Keratinocyte (primary cell): ENCODE measurements at regions not wholly inside any gene's neighbourhood (a gene's known extent, or its start where the extent isn't known, plus 50 kb on each side); places are given as distances from the start of the nearest gene placed in this dataset.

Source experiments
- DNase-seq: peaks from one replicate; pipeline ENCODE4 v3.0.0-alpha.2; 2011; ENCODE audit warnings: low read depth, missing footprints, low spot score
- FAIRE-seq: peaks from 2 replicates; lab custom pipeline; 2011; peaks lifted over from hg19 to GRCh38; lab: Jason Lieb, UNC
- H2AFZ ChIP-seq: 2 replicates; pipeline ENCODE4 v1.6.0; 2012; ENCODE audit warnings: low read length, control low read depth, inconsistent platforms; ENCODE audit not compliant: control insufficient read depth
- H3K27ac ChIP-seq: 2 replicates; pipeline ENCODE4 v1.5.1; 2011; ENCODE audit warnings: low read length; ENCODE audit not compliant: control insufficient read depth, insufficient read depth
- H3K27me3 ChIP-seq: 3 replicates; pipeline ENCODE4 v1.6.0; 2011; ENCODE audit warnings: low read length; ENCODE audit not compliant: control insufficient read depth, insufficient read depth; ENCODE audit errors: extremely low read depth
- H3K36me3 ChIP-seq, 2 experiments: 2 replicates in 1 of 2; 3 replicates in 1 of 2; pipeline ENCODE4 v1.5.1; 2011; ENCODE audit warnings: low read length in 2 of 2, mild to moderate bottlenecking in 1 of 2; ENCODE audit not compliant: control insufficient read depth in 2 of 2, insufficient read depth in 2 of 2; ENCODE audit errors: extremely low read depth in 1 of 2
- H3K4me1 ChIP-seq: 3 replicates; pipeline ENCODE4 v1.5.1; 2011; ENCODE audit warnings: low read length; ENCODE audit not compliant: control insufficient read depth, insufficient read depth; ENCODE audit errors: extremely low read depth
- H3K4me2 ChIP-seq: 3 replicates; pipeline ENCODE4 v1.6.0; 2011; ENCODE audit warnings: low read depth, low read length; ENCODE audit not compliant: control insufficient read depth, insufficient read depth; ENCODE audit errors: extremely low read depth
- H3K4me3 ChIP-seq, 3 experiments: fragments of 200-600 bp in 1 of 3; sonication (generic) in 1 of 3; 2 replicates in 2 of 3; 3 replicates in 1 of 3; pipeline ENCODE4 v1.5.1; 2011 to 2016; ENCODE audit warnings: low read length in 3 of 3, mild to moderate bottlenecking in 3 of 3, control low read depth in 2 of 3, inconsistent platforms in 1 of 3, low read depth in 1 of 3, mixed read lengths in 1 of 3, mixed run types in 1 of 3, moderate library complexity in 1 of 3; ENCODE audit not compliant: control insufficient read depth in 2 of 3, insufficient read depth in 2 of 3; ENCODE audit errors: extremely low read depth in 1 of 3
- H3K79me2 ChIP-seq: 2 replicates; pipeline ENCODE4 v1.6.0; 2012; ENCODE audit warnings: low read length; ENCODE audit not compliant: control insufficient read depth, insufficient read depth
- H3K9ac ChIP-seq: 3 replicates; pipeline ENCODE4 v1.6.0; 2011; ENCODE audit warnings: low read length; ENCODE audit not compliant: control insufficient read depth, insufficient read depth; ENCODE audit errors: extremely low read depth
- H3K9me1 ChIP-seq: 3 replicates; pipeline ENCODE4 v1.6.0; 2011; ENCODE audit warnings: low read length; ENCODE audit not compliant: control insufficient read depth, insufficient read depth; ENCODE audit errors: extremely low read depth
- H3K9me3 ChIP-seq: 2 replicates; pipeline ENCODE4 v1.5.1; 2012; ENCODE audit warnings: low read depth, low read length; ENCODE audit not compliant: control insufficient read depth
- H4K20me1 ChIP-seq: 3 replicates; pipeline ENCODE4 v1.6.0; 2011; ENCODE audit warnings: low read length; ENCODE audit not compliant: control insufficient read depth, insufficient read depth; ENCODE audit errors: extremely low read depth
- CTCF ChIP-seq, 3 experiments: IDR thresholded peaks in 1 of 3; conservative IDR thresholded peaks in 1 of 3; optimal IDR thresholded peaks in 1 of 3; 2 replicates in 2 of 3; 3 replicates in 1 of 3; pipeline versions ENCODE3 to v1.5.1; 2011; ENCODE audit warnings: low read length in 3 of 3, mild to moderate bottlenecking in 3 of 3, moderate library complexity in 2 of 3, control low read depth in 1 of 3, inconsistent platforms in 1 of 3; ENCODE audit not compliant: insufficient read depth in 2 of 3; ENCODE audit errors: extremely low read depth in 1 of 3
- EZH2 ChIP-seq: IDR thresholded peaks from one replicate; pipeline ENCODE4 v1.6.1; 2012; ENCODE audit warnings: inconsistent platforms, mild to moderate bottlenecking, low read length, moderate library complexity
- dilution Hi-C: fragments of 300-500 bp; cut with MboI; formaldehyde crosslinking; loops from one replicate; pipeline ENCODE4 v1.7.0; 2020; ENCODE audit warnings: low sequenced_read_pairs; ENCODE audit not compliant: extremely low pct_ligation_motif_present

GRCh38 chr2:77831060-77831459 lies 308.9 kb upstream of the LRRTM4 start:
- DNase-seq = no peak
- Histone ChIP-seq H3K4me1 (no peaks in the 10 kb centered on the region), H3K79me2 (no peaks in the 10 kb centered on the region), H3K27ac (no peak overlapping the region), H4K20me1 (no peaks in the 10 kb centered on the region), H3K9me3 (no peaks in the 10 kb centered on the region), H3K27me3 (no peaks in the 10 kb centered on the region), H3K9me1 (no peaks in the 10 kb centered on the region), H3K9ac (no peak overlapping the region), H3K4me3 (no peak overlapping the region), H3K4me2 (no peak overlapping the region), H3K36me3 (no peaks in the 10 kb centered on the region), H2AFZ (no peak overlapping the region)
- no peak for FAIRE-seq
- dilution Hi-C loops = no loop called here
- TF ChIP-seq EZH2 = no peak
- no peak for TF ChIP-seq CTCF (optimal IDR thresholded peaks at IDR 0.05 in 1 of 3, IDR thresholded peaks at IDR 0.05 in 1 of 3, conservative IDR thresholded peaks at IDR 0.05 in 1 of 3; ENCODE audit: extremely low read depth in 1 of 3, insufficient read depth in 2 of 3, low read length in 3 of 3)

- no peak for TF ChIP-seq EZH2
- Histone ChIP-seq H3K4me3 (no peak overlapping the region), H3K4me1 (no peaks in the 10 kb centered on the region), H4K20me1 (no peaks in the 10 kb centered on the region), H3K36me3 (no peaks in the 10 kb centered on the region), H3K79me2 (no peaks in the 10 kb centered on the region), H3K9ac (no peak overlapping the region), H3K9me3 (no peaks in the 10 kb centered on the region), H2AFZ (no peak overlapping the region), H3K9me1 (no peaks in the 10 kb centered on the region), H3K27me3 (no peaks in the 10 kb centered on the region), H3K4me2 (no peak overlapping the region), H3K27ac (no peak overlapping the region)
- DNase-seq (no peak), FAIRE-seq (no peak)
- dilution Hi-C loops = no loop called here
Observed at GRCh38 chr2:77831471-77831870, 309.3 kb upstream of the LRRTM4 start.

GRCh38 chr2:77831898-77832297 lies 309.7 kb upstream of the LRRTM4 start:
- Histone ChIP-seq H3K9me1 (no peaks in the 10 kb centered on the region), H3K79me2 (no peaks in the 10 kb centered on the region), H3K9me3 (no peaks in the 10 kb centered on the region), H3K27me3 (no peaks in the 10 kb centered on the region), H3K9ac (no peak overlapping the region), H2AFZ (no peak overlapping the region), H3K36me3 (no peaks in the 10 kb centered on the region), H4K20me1 (no peaks in the 10 kb centered on the region), H3K27ac (no peak overlapping the region), H3K4me1 (no peaks in the 10 kb centered on the region), H3K4me2 (no peak overlapping the region), H3K4me3 (no peak overlapping the region)
- dilution Hi-C loops = no loop called here
- no peak for TF ChIP-seq EZH2
- TF ChIP-seq CTCF (optimal IDR thresholded peaks at IDR 0.05 in 1 of 3, IDR thresholded peaks at IDR 0.05 in 1 of 3, conservative IDR thresholded peaks at IDR 0.05 in 1 of 3; ENCODE audit: extremely low read depth in 1 of 3, insufficient read depth in 2 of 3, low read length in 3 of 3) = no peak
- FAIRE-seq (no peak), DNase-seq (no peak)
